Fibroblast of skin of right quadriceps (primary cell): ENCODE measurements at regions not wholly inside any gene's neighbourhood (a gene's known extent, or its start where the extent isn't known, plus 50 kb on each side); places are given as distances from the start of the nearest gene placed in this dataset.

Source experiments
- DNase-seq: peaks from one replicate; pipeline ENCODE4 v3.0.0-alpha.2; 2013

DNA sequence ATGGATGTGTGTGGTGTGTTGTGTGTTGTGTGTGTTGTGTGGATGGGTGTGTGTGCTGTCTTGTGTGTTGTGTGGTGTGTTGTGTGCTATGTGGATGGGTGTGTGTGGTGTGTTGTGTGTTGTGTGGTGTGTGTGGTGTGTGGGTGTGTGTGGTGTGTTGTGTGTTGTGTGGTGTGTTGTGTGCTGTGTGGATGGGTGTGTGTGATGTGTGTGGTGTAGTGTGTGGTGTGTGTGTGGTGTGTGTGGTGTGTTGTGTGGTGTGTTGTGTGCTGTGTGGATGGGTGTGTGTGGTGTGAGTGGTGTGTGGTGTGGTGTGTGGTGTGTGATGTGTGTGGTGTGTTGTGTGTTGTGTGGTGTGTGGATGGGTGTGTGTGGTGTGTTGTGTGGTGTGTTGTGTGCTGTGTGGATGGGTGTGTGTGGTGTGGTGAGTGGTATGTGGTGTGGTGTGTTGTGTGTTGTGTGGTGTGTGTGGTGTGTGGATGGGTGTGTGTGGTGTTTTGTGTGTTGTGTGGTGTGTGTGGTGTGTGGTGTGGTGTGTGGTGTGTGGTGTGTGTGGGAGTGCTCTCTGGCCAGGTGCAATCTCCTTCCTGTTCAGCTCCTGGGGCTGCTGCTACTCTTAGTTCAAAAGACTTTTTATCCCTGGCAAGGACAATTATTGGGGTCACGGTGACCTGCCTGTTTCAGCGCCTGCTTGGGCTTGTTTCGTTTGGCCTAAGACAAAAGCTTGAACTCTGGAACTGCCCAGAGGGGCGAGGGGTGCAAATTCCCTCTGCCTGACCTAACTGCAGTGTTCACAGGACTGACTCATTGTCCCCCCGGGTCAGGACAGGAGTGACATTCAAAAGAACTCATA is 101.1 kb downstream of the UBIAD1 start:
- no peak for DNase-seq

GRCh38 chr1:11374748-11375110 is 101.7 kb downstream of the UBIAD1 start:
- DNase-seq: no peak

- no peak for DNase-seq
Observed at GRCh38 chr1:11377001-11377583, 101.9 kb upstream of the DISP3 start.

GRCh38 chr1:11377954-11378353 is 101.0 kb upstream of the DISP3 start:
- no peak for DNase-seq

GRCh38 chr1:11379851-11380250 is 99.1 kb upstream of the DISP3 start:
- no peak for DNase-seq

- DNase-seq: no peak
Observed at GRCh38 chr1:11380500-11380899, 98.5 kb upstream of the DISP3 start.

DNA sequence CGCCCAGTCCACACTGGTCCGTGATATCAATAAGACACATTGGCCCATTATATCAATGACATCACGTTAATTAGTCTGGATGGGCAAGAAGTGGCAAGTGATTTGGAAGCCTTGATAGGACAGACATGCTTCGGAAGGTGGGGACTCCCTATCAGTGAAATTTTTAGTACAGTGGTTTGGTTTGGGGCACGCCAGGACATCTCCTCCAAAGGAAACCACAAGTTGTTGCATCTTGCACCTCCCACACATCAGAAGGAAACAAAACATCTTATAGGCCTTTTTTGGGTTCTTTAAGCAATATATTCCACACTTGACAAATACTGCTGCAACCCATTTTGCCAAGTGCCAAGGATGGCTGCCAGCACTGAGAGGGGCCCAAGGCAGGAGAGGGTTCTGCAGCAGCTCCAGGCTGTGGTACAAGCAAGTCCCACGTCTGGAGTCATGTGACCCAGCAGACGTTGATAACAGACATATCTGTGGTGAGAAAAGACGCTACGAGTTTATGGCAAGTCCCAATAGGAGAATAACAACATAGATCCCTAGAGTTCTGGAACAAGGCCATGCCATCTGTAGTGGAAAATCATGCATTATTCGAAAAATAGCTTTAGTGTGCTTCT is 95.3 kb upstream of the DISP3 start:
- DNase-seq: no peak

- DNase-seq: no peak
Observed at GRCh38 chr1:11384170-11384554, 94.8 kb upstream of the DISP3 start.

DNA sequence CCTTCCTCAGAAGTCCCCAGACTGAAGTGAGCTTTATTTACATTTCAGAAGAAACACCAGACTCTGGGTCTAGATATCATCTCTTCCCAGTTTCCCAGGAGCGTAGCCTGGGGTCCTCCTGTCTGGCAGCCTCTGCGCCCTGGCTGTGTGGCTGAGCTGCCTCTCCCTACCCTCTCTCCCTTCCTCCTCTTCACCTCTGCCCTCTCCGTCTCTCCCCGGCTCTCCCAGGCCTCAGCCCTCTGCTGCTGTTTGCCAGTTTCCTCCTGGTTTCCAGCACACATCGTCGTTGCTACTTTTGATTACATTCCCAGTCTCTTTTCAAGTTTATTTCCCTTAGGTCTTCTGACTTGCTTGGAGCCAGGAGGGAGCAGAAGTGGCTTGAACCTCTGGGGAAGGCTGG is 91.1 kb upstream of the DISP3 start:
- no peak for DNase-seq

DNA sequence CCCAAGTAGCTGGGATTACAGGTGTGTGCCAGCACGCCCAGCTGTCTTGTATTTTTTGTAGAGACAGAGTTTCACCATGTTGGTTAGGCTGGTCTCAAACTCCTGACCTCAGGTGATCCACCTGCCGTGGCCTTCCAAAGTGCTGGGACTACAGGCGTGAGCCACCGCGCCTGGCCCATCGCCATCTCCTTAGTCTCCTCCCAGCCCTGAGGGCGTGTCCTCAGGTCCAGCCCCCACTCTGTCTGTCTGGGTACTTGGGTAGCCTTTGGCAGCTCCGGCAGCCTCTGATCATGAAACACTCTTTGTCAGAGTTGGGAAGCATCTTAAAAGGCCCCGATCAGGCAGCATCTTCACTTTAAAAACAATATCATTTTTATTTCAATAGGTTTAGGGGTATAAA is 90.3 kb upstream of the DISP3 start:
- DNase-seq: no peak

DNA sequence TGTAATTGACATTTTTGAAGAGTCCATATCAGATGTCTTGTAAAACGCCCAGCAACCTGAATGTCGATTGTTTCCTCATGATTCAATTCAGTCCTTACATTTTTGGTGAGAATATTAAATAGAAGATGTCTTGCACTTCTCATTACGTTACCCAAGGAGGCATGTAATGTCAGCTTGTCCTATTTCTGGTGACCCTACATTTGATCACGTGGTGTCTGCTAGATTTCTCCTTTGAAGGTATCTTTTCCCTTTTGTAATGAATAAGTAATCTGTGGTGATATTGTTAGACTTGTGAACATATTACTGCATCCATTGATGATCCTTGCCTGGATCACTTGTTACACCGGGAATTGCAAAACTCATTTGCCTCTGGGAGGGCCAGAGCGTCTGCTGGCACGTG is 87.6 kb upstream of the DISP3 start:
- DNase-seq: no peak

DNA sequence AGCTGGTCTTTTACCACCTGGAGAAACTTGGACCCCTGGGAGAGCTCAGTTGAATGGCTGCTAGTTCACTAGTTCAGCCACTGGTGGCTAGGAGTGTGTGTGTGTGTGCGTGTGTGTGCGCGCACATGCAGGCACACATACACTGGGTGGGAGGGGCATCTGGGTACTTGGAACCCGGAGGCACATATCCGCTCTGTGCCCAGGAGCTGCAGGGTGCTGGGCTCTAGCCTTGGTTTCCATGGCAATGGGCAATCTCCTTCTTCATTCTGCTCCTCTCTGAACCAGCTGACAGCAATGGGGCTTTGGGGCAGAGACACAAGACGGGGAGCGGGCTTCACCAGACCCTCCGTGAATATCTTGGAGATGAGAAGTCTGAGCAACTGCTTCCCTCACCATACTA is 87.1 kb upstream of the DISP3 start:
- DNase-seq: no peak

DNA sequence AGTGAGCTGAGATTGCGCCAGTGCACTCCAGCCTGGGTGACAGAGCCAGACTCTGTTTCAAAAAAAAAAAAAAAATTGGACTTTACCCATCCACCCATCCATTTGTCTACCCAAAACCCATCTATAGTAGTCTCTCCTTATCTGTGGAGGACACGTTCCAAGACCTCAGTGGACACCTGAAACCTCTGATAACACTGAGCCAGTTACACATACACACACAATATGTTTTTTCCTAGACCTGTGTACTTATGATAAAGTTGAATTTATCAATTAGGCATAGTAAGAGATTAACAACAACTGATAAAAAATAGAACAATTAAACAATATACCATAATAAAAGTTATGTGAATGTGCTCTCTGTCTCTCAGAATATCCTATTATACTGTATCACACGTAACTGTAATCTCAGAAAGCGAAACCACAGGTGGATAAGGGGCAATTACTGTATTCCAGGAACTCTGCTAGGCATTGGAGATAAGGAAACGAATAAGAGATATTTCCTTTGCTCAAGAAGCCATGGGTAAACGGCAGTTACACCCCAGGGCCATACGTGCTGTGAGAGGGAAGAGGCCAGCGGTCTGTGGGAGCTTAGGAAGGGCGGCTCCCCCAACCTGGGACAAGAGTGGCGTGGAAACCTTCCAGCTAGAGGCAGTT is 84.2 kb upstream of the DISP3 start:
- DNase-seq: no peak

DNA sequence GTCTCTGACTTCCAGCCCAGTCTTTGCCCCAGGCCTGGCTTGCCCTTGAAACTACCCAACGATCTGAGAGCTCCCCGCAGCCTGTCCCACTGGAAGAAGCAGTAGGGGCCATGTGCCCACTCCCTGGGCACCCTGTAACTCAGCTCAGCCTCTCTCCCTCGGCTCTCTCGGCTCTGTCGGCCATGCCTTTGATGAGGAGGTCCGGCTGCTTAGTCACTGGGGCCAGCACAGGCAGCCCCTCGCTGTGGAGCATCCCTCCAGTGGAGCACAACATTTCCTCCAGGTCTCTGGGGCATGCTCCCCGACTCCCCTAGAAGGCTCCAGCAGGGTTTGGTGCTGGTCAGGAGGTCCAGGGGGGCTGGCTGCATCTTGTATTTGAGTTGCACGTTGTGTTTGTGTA is 83.3 kb upstream of the DISP3 start:
- DNase-seq: no peak

GRCh38 chr1:11397151-11397901 is 81.6 kb upstream of the DISP3 start:
- no peak for DNase-seq

- no peak for DNase-seq
Observed at GRCh38 chr1:11399250-11399649, 79.7 kb upstream of the DISP3 start.

- no peak for DNase-seq
Observed at GRCh38 chr1:11400155-11400554, 78.8 kb upstream of the DISP3 start.

- DNase-seq: no peak
Observed at GRCh38 chr1:11400567-11400966, 78.4 kb upstream of the DISP3 start.

GRCh38 chr1:11406845-11407244 is 72.1 kb upstream of the DISP3 start:
- DNase-seq: no peak

DNA sequence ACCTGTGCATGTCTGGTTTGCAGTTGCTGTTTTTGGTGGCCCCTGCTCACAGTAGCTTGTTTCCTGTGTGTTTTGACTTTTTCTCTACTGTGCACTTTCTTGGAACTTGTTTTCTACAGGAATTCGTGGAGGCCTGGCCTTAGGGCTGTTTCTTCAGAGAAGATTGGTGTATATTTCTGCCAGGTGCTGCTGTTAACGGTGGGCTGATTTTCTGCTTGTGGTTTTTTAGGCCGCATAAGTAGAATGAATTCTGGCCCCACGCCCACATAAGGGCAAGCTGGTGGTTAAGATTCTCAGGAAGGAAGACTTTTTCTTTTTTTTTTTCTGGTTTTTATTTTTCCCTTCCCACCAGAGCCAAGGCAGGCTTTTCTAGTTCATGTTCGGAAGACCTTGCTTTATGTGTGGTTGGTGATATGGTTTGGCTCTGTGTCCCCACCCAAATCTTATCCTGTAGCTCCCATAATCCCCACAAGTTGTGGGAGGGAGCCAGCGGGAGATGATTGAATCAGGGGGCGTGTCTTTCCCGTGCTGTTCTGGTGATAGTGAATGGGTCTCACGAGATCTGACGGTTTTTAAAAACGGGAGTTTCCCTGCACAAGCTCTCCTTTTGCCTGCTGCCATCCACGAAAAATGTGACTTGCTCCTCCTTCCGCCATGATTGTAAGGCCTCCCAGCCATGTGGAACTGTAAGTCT is 71.5 kb upstream of the DISP3 start:
- DNase-seq: no peak

DNA sequence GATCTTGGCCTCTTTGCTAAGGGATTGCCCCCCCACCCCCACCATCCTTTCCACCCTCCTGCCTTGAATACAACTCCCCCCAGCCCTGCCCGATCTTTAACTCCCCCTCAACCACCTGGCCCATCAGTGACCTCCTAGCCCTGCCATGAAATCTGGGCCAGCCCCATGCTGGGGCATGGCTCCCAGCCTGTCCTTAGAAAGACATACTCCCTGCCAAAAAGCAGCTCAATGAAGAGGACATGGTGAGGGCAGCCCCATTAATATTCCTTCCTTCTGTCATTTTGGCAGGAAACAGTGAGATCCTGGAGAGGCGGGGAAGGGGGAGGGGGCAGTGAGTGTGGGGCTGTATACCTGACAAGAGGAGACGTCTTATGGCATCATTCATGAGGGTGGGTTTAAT is 66.8 kb upstream of the DISP3 start:
- DNase-seq: no peak

- no peak for DNase-seq
Observed at GRCh38 chr1:11413986-11414391, 65.0 kb upstream of the DISP3 start.
